A549 (cell line): ENCODE measurements at regions not wholly inside any gene's neighbourhood (a gene's known extent, or its start where the extent isn't known, plus 50 kb on each side); places are given as distances from the start of the nearest gene placed in this dataset.

Experiments
- CTCF ChIP-seq: fragments of >200 bp; sonication (Bioruptor Twin); formaldehyde crosslinking; IDR thresholded peaks from 3 replicates; pipeline ENCODE4 v1.5.1; 2016
- RFX5 ChIP-seq: fragments of 450-650 bp; IDR thresholded peaks from 2 replicates; pipeline ENCODE4 v1.7.1; 2014; ENCODE audit warnings: antibody characterized with exemption, mild to moderate bottlenecking, moderate library complexity
- SREBF2 ChIP-seq: fragments of 450-650 bp; IDR thresholded peaks from 2 replicates; pipeline ENCODE4 v1.6.1; 2014; ENCODE audit warnings: mild to moderate bottlenecking, moderate library complexity

GRCh38 chr9:85404911-85405565 lies 336.7 kb downstream of the AGTPBP1 start:
- TF ChIP-seq SREBF2 (no peak), RFX5 (no peak), CTCF (no peak)
